GM19239 (cell line): ENCODE measurements at regions not wholly inside any gene's neighbourhood (a gene's known extent, or its start where the extent isn't known, plus 50 kb on each side); places are given as distances from the start of the nearest gene placed in this dataset.
"Not testable (repeated sequence)": the region's sequence is repeated elsewhere in the genome, so short reads cannot be mapped to it uniquely, and the experiment has no call there.

Experiments
- DNase-seq: peaks from one replicate; pipeline ENCODE4 v3.0.0; 2011; ENCODE audit warnings: low spot score; ENCODE audit not compliant: insufficient read length
- FAIRE-seq: peaks from 2 replicates; lab custom pipeline; 2011; peaks lifted over from hg19 to GRCh38; lab: Jason Lieb, UNC

- DNase-seq: no peak
- no peak for FAIRE-seq
These were observed 1650.9 kb upstream of the SEL1L start for GRCh38 chr14:83184531-83184930.

- DNase-seq, FAIRE-seq: not testable (repeated sequence)
These were observed 1654.7 kb upstream of the SEL1L start for GRCh38 chr14:83188311-83188710.

- no peak for DNase-seq
- no peak for FAIRE-seq
These were observed 1662.6 kb upstream of the SEL1L start for GRCh38 chr14:83196236-83196635.

GRCh38 chr14:83197271-83197670 lies 1663.6 kb upstream of the SEL1L start:
- FAIRE-seq: no peak
- DNase-seq: no peak

- DNase-seq (no peak), FAIRE-seq (no peak)
These were observed 1673.9 kb upstream of the SEL1L start for GRCh38 chr14:83207550-83207949.

GRCh38 chr14:83208341-83208740 lies 1674.7 kb upstream of the SEL1L start:
- DNase-seq (no peak), FAIRE-seq (no peak)

- DNase-seq (no peak), FAIRE-seq (no peak)
These were observed 1683.8 kb upstream of the SEL1L start for GRCh38 chr14:83217492-83217891.

- no peak for DNase-seq
- FAIRE-seq: no peak
These were observed 1714.4 kb upstream of the SEL1L start for GRCh38 chr14:83247924-83248639.

- DNase-seq (no peak), FAIRE-seq (no peak)
These were observed 1717.7 kb upstream of the SEL1L start for GRCh38 chr14:83251402-83251801.

- FAIRE-seq (no peak), DNase-seq (no peak)
These were observed 1720.2 kb upstream of the SEL1L start for GRCh38 chr14:83253870-83254269.

GRCh38 chr14:83255015-83255726 lies 1721.5 kb upstream of the SEL1L start:
- peak; percentile 1 for DNase-seq
- FAIRE-seq: no peak

- FAIRE-seq (no peak), DNase-seq (no peak)
These were observed 1722.1 kb upstream of the SEL1L start for GRCh38 chr14:83255727-83256090.

- no peak for FAIRE-seq
- DNase-seq: no peak
These were observed 1724.1 kb upstream of the SEL1L start for GRCh38 chr14:83257466-83258439.

- FAIRE-seq (no peak), DNase-seq (no peak)
These were observed 1727.1 kb upstream of the SEL1L start for GRCh38 chr14:83260751-83261150.

- DNase-seq (no peak), FAIRE-seq (no peak)
These were observed 1735.9 kb upstream of the SEL1L start for GRCh38 chr14:83269583-83269982.

- no peak for FAIRE-seq
- DNase-seq: no peak
These were observed 1738.0 kb upstream of the SEL1L start for GRCh38 chr14:83271663-83272062.

- DNase-seq (no peak), FAIRE-seq (no peak)
These were observed 1747.1 kb upstream of the SEL1L start for GRCh38 chr14:83280719-83281118.

GRCh38 chr14:83282706-83283105 lies 1749.1 kb upstream of the SEL1L start:
- no peak for FAIRE-seq
- DNase-seq: no peak

- FAIRE-seq (no peak), DNase-seq (no peak)
These were observed 1753.6 kb upstream of the SEL1L start for GRCh38 chr14:83287300-83287699.

GRCh38 chr14:83289390-83289789 lies 1755.7 kb upstream of the SEL1L start:
- DNase-seq (no peak), FAIRE-seq (no peak)

GRCh38 chr14:83289896-83290295 lies 1756.2 kb upstream of the SEL1L start:
- no peak for FAIRE-seq
- no peak for DNase-seq
